ENCODE measurements at regions not wholly inside any gene's neighbourhood (a gene's known extent, or its start where the extent isn't known, plus 50 kb on each side); places are given as distances from the start of the nearest gene placed in this dataset.
"Not testable (repeated sequence)": the region's sequence is repeated elsewhere in the genome, so short reads cannot be mapped to it uniquely, and the experiment has no call there.

- no peak for DNase-seq (ENCODE audit: low spot score)
Observed at GRCh38 chr5:173667702-173668101, 51.3 kb upstream of the BOD1 start.

- DNase-seq (ENCODE audit: low spot score) = no peak
Observed at GRCh38 chr5:173668245-173668800, 51.9 kb upstream of the BOD1 start.

- DNase-seq (ENCODE audit: low spot score) = no peak
Observed at GRCh38 chr5:173668910-173669309, 52.5 kb upstream of the BOD1 start.

- DNase-seq (ENCODE audit: low spot score) = no peak
Observed at GRCh38 chr5:173669483-173669882, 53.0 kb upstream of the BOD1 start.

GRCh38 chr5:173670130-173670651 lies 53.7 kb upstream of the BOD1 start:
- no peak for DNase-seq (ENCODE audit: low spot score)

GRCh38 chr5:173670791-173671120 lies 54.3 kb upstream of the BOD1 start:
- DNase-seq (ENCODE audit: low spot score) = no peak

GRCh38 chr5:173671121-173671949 lies 54.9 kb upstream of the BOD1 start:
- DNase-seq (ENCODE audit: low spot score) = no peak

- DNase-seq (ENCODE audit: low spot score) = no peak
Observed at GRCh38 chr5:173672166-173672565, 55.7 kb upstream of the BOD1 start.

- DNase-seq (ENCODE audit: low spot score) = peak; percentile 4
Observed at GRCh38 chr5:173672891-173673290, 56.4 kb upstream of the BOD1 start.

GRCh38 chr5:173673295-173674101 lies 57.0 kb upstream of the BOD1 start:
- no peak for DNase-seq (ENCODE audit: low spot score)

- DNase-seq (ENCODE audit: low spot score) = no peak
Observed at GRCh38 chr5:173675287-173675996, 59.0 kb upstream of the BOD1 start.

GRCh38 chr5:173676375-173676774 lies 59.9 kb upstream of the BOD1 start:
- DNase-seq (ENCODE audit: low spot score) = no peak

- DNase-seq (ENCODE audit: low spot score) = no peak
Observed at GRCh38 chr5:173677125-173677672, 60.7 kb upstream of the BOD1 start.

- DNase-seq (ENCODE audit: low spot score) = no peak
Observed at GRCh38 chr5:173679909-173680630, 63.6 kb upstream of the BOD1 start.

GRCh38 chr5:173680660-173681242 lies 64.3 kb upstream of the BOD1 start:
- DNase-seq (ENCODE audit: low spot score) = no peak

GRCh38 chr5:173682313-173682712 lies 65.9 kb upstream of the BOD1 start:
- DNase-seq (ENCODE audit: low spot score) = no peak

GRCh38 chr5:173684535-173684934 lies 68.1 kb upstream of the BOD1 start:
- not testable (repeated sequence) for DNase-seq (ENCODE audit: low spot score)

- no peak for DNase-seq (ENCODE audit: low spot score)
Observed at GRCh38 chr5:173686950-173687349, 70.5 kb upstream of the BOD1 start.

- DNase-seq (ENCODE audit: low spot score) = no peak
Observed at GRCh38 chr5:173688703-173689102, 72.3 kb upstream of the BOD1 start.

GRCh38 chr5:173689171-173689736 lies 72.8 kb upstream of the BOD1 start:
- peak; percentile 25 for DNase-seq (ENCODE audit: low spot score)

Data from kidney capillary endothelial cell (primary cell).